Neural cell (in vitro differentiated cells): ENCODE measurements at regions not wholly inside any gene's neighbourhood (a gene's known extent, or its start where the extent isn't known, plus 50 kb on each side); places are given as distances from the start of the nearest gene placed in this dataset.

Experiments
- CTCF ChIP-seq: fragments of 450-650 bp; IDR thresholded peaks from 2 replicates; pipeline ENCODE4 v1.5.1; 2014; ENCODE audit warnings: antibody characterized with exemption, mild to moderate bottlenecking, moderate library complexity; ENCODE audit not compliant: poor library complexity, severe bottlenecking
- EP300 ChIP-seq: fragments of 450-650 bp; conservative IDR thresholded peaks from 2 replicates; pipeline ENCODE4 v1.6.1; 2014; ENCODE audit warnings: antibody characterized with exemption, mild to moderate bottlenecking, moderate library complexity; ENCODE audit not compliant: poor library complexity, severe bottlenecking
- POLR2AphosphoS5 ChIP-seq: IDR thresholded peaks from 2 replicates; pipeline ENCODE4 v1.6.1; 2012
- SMC3 ChIP-seq: fragments of 450-650 bp; conservative IDR thresholded peaks from 2 replicates; pipeline ENCODE4 v1.6.1; 2014; ENCODE audit warnings: antibody characterized with exemption, mild to moderate bottlenecking, moderate library complexity; ENCODE audit not compliant: poor library complexity
- TAF1 ChIP-seq: IDR thresholded peaks from 2 replicates; pipeline ENCODE4 v1.6.1; 2012; ENCODE audit warnings: low read depth

DNA sequence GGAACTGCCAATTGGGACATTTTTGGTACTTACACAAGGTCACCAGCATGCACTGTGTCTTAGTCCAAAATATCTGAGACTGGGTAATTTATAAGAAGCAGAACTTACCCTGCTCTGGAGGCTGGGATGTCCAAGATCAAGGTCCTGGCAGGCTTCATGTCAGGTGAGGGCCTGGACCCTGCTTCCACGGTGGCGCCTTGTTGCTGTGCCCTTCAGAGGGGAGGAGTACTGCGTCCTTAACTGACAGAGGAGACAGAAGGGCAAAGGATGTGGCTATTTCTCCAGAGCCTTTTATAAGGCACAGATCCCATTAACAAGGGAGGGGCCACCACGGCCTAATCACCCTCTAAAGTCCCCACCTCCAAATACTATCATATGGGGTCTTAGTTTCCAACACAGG, 178.9 kb downstream of the C16orf95 start:
- TF ChIP-seq CTCF, result no peak
- TF ChIP-seq TAF1, result no peak
- no peak for TF ChIP-seq POLR2AphosphoS5
- TF ChIP-seq EP300, result no peak
- TF ChIP-seq SMC3, result no peak
